A549 (cell line): ENCODE measurements at regions not wholly inside any gene's neighbourhood (a gene's known extent, or its start where the extent isn't known, plus 50 kb on each side); places are given as distances from the start of the nearest gene placed in this dataset.

Experiments used
- ATAC-seq, 2 experiments: fragments of 200-7000 bp in 1 of 2; fragments of >200 bp in 1 of 2; cut with Nextera tagmentation in 1 of 2; cut with Tn5 transposase in 1 of 2; 3 replicates each; pipeline versions ENCODE4 v1.8.0 to v1.9.1; 2018 to 2020; ENCODE audit warnings: mild to moderate bottlenecking in 1 of 2, moderate library complexity in 1 of 2
- CTCF ChIA-PET: fragments of 300-600 bp; sonication (Branson Sonifier 250); formaldehyde crosslinking; extraction: SDS; loops from one replicate; lab custom pipeline; 2021; ENCODE audit warnings: antibody characterized with exemption, inconsistent platforms; lab: Yijun Ruan, JAX
- POLR2A ChIA-PET: fragments of 350-600 bp; formaldehyde crosslinking; extraction: SDS; loops from one replicate; lab custom pipeline; 2021; ENCODE audit warnings: antibody characterized with exemption, inconsistent platforms; lab: Yijun Ruan, JAX
- DNase-seq, 2 experiments: peaks; one replicate each; pipeline versions ENCODE4 v3.0.0 to v3.0.0-alpha.2; 2011 to 2016; ENCODE audit warnings: low read depth in 1 of 2, low spot score in 1 of 2
- FAIRE-seq: peaks from 2 replicates; lab custom pipeline; 2011; peaks lifted over from hg19 to GRCh38; lab: Jason Lieb, UNC
- H3K27ac ChIP-seq, 2 experiments: fragments of >200 bp; sonication (Bioruptor Twin); formaldehyde crosslinking; 3 replicates each; pipeline ENCODE4 v1.5.1; 2016 to 2017
- H3K4me1 ChIP-seq: fragments of >200 bp; sonication (Bioruptor Twin); formaldehyde crosslinking; 3 replicates; pipeline ENCODE4 v1.6.1; 2016
- H3K4me2 ChIP-seq: fragments of >200 bp; sonication (Bioruptor Twin); formaldehyde crosslinking; 3 replicates; pipeline ENCODE4 v1.6.1; 2016
- H3K4me3 ChIP-seq: fragments of >200 bp; sonication (Bioruptor Twin); formaldehyde crosslinking; 3 replicates; pipeline ENCODE4 v1.5.1; 2016
- H3K9me3 ChIP-seq: fragments of >200 bp; sonication (Bioruptor Twin); formaldehyde crosslinking; 3 replicates; pipeline ENCODE4 v1.6.1; 2016
- CBX2 ChIP-seq: fragments of 200-600 bp; sonication (generic); IDR thresholded peaks from 2 replicates; pipeline ENCODE4 v1.6.1; 2016; ENCODE audit warnings: low read depth, mild to moderate bottlenecking, borderline replicate concordance
- CHD4 ChIP-seq: fragments of 200-600 bp; sonication (generic); IDR thresholded peaks from 2 replicates; pipeline ENCODE4 v1.6.1; 2016; ENCODE audit warnings: antibody characterized with exemption, mild to moderate bottlenecking, borderline replicate concordance
- EHF ChIP-seq: fragments of 250-450 bp; sonication (Bioruptor Pico); IDR thresholded peaks from 2 replicates; pipeline ENCODE4 v1.5.0; 2020; ENCODE audit warnings: mild to moderate bottlenecking
- ESRRA ChIP-seq: fragments of 150-350 bp; IDR thresholded peaks from 2 replicates; pipeline ENCODE4 v1.6.1; 2014; ENCODE audit warnings: mild to moderate bottlenecking, low read length, borderline replicate concordance
- FOSL2 ChIP-seq, 2 experiments: fragments of 450-650 bp in 1 of 2; fragments of >200 bp in 1 of 2; sonication (Bioruptor Twin) in 1 of 2; formaldehyde crosslinking; IDR thresholded peaks; 2 replicates each; pipeline versions ENCODE4 v1.5.0 to v1.6.1; 2016 to 2020; ENCODE audit warnings: mild to moderate bottlenecking in 1 of 2, moderate library complexity in 1 of 2
- HDAC2 ChIP-seq: fragments of 200-600 bp; sonication (generic); IDR thresholded peaks from 2 replicates; pipeline ENCODE4 v1.6.1; 2016
- HEYL ChIP-seq: fragments of 250-450 bp; sonication (Bioruptor Pico); IDR thresholded peaks from 2 replicates; pipeline ENCODE4 v1.8.0; 2021; ENCODE audit warnings: mild to moderate bottlenecking, moderate library complexity
- HOXA7 ChIP-seq: fragments of 250-450 bp; sonication (Bioruptor Pico); IDR thresholded peaks from 2 replicates; pipeline ENCODE4 v1.5.0; 2020; ENCODE audit warnings: mild to moderate bottlenecking, moderate library complexity
- HOXB13 ChIP-seq: fragments of 250-450 bp; sonication (Bioruptor Pico); IDR thresholded peaks from 2 replicates; pipeline ENCODE4 v1.5.0; 2020; ENCODE audit warnings: low read depth, mild to moderate bottlenecking, moderate library complexity
- HOXB5 ChIP-seq: fragments of 250-450 bp; sonication (Bioruptor Pico); IDR thresholded peaks from 2 replicates; pipeline ENCODE4 v1.5.0; 2020; ENCODE audit warnings: mild to moderate bottlenecking, moderate library complexity
- JUN ChIP-seq, 2 experiments: fragments of >200 bp; sonication (Bioruptor Twin); formaldehyde crosslinking; IDR thresholded peaks; 2 replicates in 1 of 2; 3 replicates in 1 of 2; pipeline ENCODE4 v1.6.1; 2016 to 2017
- JUNB ChIP-seq: fragments of >200 bp; sonication (Bioruptor Twin); formaldehyde crosslinking; IDR thresholded peaks from 2 replicates; pipeline ENCODE4 v1.6.1; 2016
- KDM5A ChIP-seq: fragments of 200-600 bp; sonication (generic); IDR thresholded peaks from 2 replicates; pipeline ENCODE4 v1.6.1; 2016; ENCODE audit warnings: antibody characterized with exemption, mild to moderate bottlenecking
- NFE2L2 ChIP-seq: fragments of 150-350 bp; conservative IDR thresholded peaks from 2 replicates; pipeline ENCODE4 v1.6.1; 2014; ENCODE audit warnings: low read length
- NPAS2 ChIP-seq: fragments of 250-450 bp; sonication (Bioruptor Pico); IDR thresholded peaks from 2 replicates; pipeline ENCODE4 v1.8.0; 2022; ENCODE audit warnings: mild to moderate bottlenecking, moderate library complexity, borderline replicate concordance
- NR3C1 ChIP-seq: fragments of >200 bp; sonication (Bioruptor Twin); formaldehyde crosslinking; IDR thresholded peaks from 3 replicates; pipeline ENCODE4 v1.6.1; 2017
- RAD21 ChIP-seq, 2 experiments: fragments of >200 bp in 1 of 2; sonication (Bioruptor Twin) in 1 of 2; formaldehyde crosslinking in 1 of 2; IDR thresholded peaks in 1 of 2; conservative IDR thresholded peaks in 1 of 2; 2 replicates in 1 of 2; 3 replicates in 1 of 2; pipeline ENCODE4 v1.6.1; 2012 to 2018; ENCODE audit warnings: inconsistent platforms in 1 of 2
- RCOR1 ChIP-seq: fragments of 150-350 bp; IDR thresholded peaks from 2 replicates; pipeline ENCODE4 v1.6.1; 2014; ENCODE audit warnings: antibody characterized with exemption, low read length, low read depth
- RNF2 ChIP-seq: fragments of 200-600 bp; sonication (generic); IDR thresholded peaks from 2 replicates; pipeline ENCODE4 v1.6.1; 2016; ENCODE audit warnings: low read depth, mild to moderate bottlenecking, antibody characterized with exemption, moderate library complexity, borderline replicate concordance
- SMC3 ChIP-seq: fragments of >200 bp; sonication (Bioruptor Twin); formaldehyde crosslinking; IDR thresholded peaks from 3 replicates; pipeline ENCODE4 v1.6.1; 2018; ENCODE audit warnings: inconsistent platforms
- ZFP36 ChIP-seq: fragments of 450-650 bp; IDR thresholded peaks from 2 replicates; pipeline ENCODE4 v1.6.1; 2014; ENCODE audit warnings: borderline replicate concordance; ENCODE audit not compliant: partially characterized antibody
- WGBS: methylation state at CpG from one replicate; pipeline ENCODE4 v1.1.6; 2017; ENCODE audit errors: missing lambda C conversion rate; 5-methylcytosine and 5-hydroxymethylcytosine counted together
- TF ChIP-seq, protein P1 (sequence below): IDR thresholded peaks from 2 replicates; pipeline ENCODE4 v1.6.1; 2012
- TF ChIP-seq, protein P2 (sequence below): fragments of 250-450 bp; sonication (Bioruptor Pico); IDR thresholded peaks from 2 replicates; pipeline ENCODE4 v1.5.0; 2021; ENCODE audit warnings: mild to moderate bottlenecking, moderate library complexity, borderline replicate concordance
- TF ChIP-seq, protein P3 (sequence below): fragments of >200 bp; sonication (Bioruptor Twin); formaldehyde crosslinking; IDR thresholded peaks from 3 replicates; pipeline ENCODE4 v1.6.1; 2016
- TF ChIP-seq, protein P4 (sequence below): fragments of 450-650 bp; IDR thresholded peaks from 2 replicates; pipeline ENCODE4 v1.6.1; 2014; ENCODE audit warnings: antibody characterized with exemption
- TF ChIP-seq, protein P5 (sequence below): fragments of >200 bp; sonication (Bioruptor Twin); formaldehyde crosslinking; IDR thresholded peaks from 2 replicates; pipeline ENCODE4 v1.6.1; 2016

DNA sequence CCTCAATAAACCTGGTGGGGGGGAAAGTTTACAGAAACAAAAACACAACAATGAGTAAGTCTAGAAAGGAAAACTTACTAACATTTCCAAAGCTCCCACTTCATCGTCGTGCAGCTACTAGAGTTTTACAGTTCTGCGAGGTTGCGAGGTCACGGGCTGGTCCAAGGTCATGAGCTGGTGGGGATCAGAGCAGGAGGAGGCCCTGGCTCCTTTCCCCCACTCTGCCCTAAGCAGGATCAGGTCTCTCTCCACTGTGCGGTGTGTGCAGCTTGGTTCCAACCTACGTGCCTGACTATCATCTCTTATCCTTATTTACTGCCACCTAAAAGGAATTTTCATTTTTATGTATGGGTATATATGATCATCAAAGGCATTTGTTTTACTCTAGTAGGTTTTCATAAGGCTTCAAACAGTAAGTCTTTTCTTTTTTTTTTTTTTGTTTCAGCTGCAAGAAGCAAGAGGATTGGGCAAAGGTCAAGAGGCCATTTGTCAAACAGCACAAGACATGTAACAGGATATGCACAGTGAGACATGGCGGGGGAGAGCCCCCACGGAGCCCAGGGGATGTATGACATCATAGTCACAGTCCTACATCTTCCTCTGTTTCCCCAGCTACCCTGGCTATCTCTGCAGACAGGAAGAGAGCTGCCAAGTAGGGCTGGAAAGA lies 76.6 kb upstream of the POMP start:
- no peak for FAIRE-seq
- H3K9me3 ChIP-seq: no peaks in the 10 kb centered on the region
- no peak overlapping the region for H3K4me3 ChIP-seq
- no peak for DNase-seq
- CTCF ChIA-PET: interaction anchor here (1.2 kb wide), 1 partner anchor 59 kb away, joined by 3 read pairs; no protein-coding TSS in a partner anchor
- no peaks in the 10 kb centered on the region for H3K4me1 ChIP-seq
- no peak overlapping the region for H3K27ac ChIP-seq
- TF ChIP-seq, protein P1, sequence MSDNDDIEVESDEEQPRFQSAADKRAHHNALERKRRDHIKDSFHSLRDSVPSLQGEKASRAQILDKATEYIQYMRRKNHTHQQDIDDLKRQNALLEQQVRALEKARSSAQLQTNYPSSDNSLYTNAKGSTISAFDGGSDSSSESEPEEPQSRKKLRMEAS: no peak
- TF ChIP-seq NFE2L2 (no peak), HOXB13 (no peak), SMC3 (no peak), HOXB5 (CRISPR knock-in tag) (no peak), HEYL (no peak), CBX2 (no peak), RAD21 (conservative IDR thresholded peaks at IDR 0.05 in 1 of 2, IDR thresholded peaks at IDR 0.05 in 1 of 2) (no peak), JUNB (no peak), NPAS2 (CRISPR knock-in tag) (no peak), ESRRA (no peak)
- TF ChIP-seq, protein P2, sequence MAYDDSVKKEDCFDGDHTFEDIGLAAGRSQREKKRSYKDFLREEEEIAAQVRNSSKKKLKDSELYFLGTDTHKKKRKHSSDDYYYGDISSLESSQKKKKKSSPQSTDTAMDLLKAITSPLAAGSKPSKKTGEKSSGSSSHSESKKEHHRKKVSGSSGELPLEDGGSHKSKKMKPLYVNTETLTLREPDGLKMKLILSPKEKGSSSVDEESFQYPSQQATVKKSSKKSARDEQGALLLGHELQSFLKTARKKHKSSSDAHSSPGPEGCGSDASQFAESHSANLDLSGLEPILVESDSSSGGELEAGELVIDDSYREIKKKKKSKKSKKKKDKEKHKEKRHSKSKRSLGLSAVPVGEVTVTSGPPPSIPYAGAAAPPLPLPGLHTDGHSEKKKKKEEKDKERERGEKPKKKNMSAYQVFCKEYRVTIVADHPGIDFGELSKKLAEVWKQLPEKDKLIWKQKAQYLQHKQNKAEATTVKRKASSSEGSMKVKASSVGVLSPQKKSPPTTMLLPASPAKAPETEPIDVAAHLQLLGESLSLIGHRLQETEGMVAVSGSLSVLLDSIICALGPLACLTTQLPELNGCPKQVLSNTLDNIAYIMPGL (CRISPR knock-in tag): no peak
- TF ChIP-seq, protein P3, sequence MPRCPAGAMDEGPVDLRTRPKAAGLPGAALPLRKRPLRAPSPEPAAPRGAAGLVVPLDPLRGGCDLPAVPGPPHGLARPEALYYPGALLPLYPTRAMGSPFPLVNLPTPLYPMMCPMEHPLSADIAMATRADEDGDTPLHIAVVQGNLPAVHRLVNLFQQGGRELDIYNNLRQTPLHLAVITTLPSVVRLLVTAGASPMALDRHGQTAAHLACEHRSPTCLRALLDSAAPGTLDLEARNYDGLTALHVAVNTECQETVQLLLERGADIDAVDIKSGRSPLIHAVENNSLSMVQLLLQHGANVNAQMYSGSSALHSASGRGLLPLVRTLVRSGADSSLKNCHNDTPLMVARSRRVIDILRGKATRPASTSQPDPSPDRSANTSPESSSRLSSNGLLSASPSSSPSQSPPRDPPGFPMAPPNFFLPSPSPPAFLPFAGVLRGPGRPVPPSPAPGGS: no peak
- 79% methylated on average over 9 of the region's 9 CpGs for WGBS
- no peak overlapping the region for H3K4me2 ChIP-seq
- POLR2A ChIA-PET: no interaction called here
- ATAC-seq: no peak

DNA sequence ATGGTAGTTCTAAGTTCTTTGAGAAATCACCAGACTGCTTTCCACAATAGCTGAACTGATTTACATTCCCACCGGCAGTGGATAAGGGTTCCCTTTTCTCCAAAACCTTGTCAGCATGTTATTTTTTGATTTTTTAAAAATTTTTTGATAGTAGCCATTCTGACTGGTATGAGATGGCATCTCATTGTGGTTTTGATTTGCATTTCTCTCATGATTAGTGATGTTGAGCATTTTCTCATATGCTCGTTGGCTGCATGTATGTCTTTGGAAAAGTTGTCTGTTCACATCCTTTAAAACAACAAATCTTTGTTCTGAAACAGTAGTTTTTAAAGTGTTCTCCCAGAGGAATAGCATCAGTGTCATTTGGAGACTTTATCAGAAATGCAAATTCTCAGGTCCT lies 77.5 kb upstream of the POMP start:
- TF ChIP-seq HDAC2 (no peak), RNF2 (no peak), KDM5A (no peak), ZFP36 (no peak), FOSL2 (IDR thresholded peaks at IDR 0.05) (no peak), FOSL2 (CRISPR knock-in tag; IDR thresholded peaks at IDR 0.05) (no peak), JUN (IDR thresholded peaks at IDR 0.05) (no peak), JUNB (no peak), HOXA7 (CRISPR knock-in tag) (no peak), NR3C1 (no peak), CHD4 (no peak), EHF (CRISPR knock-in tag) (no peak), RCOR1 (no peak)
- TF ChIP-seq, protein P4, sequence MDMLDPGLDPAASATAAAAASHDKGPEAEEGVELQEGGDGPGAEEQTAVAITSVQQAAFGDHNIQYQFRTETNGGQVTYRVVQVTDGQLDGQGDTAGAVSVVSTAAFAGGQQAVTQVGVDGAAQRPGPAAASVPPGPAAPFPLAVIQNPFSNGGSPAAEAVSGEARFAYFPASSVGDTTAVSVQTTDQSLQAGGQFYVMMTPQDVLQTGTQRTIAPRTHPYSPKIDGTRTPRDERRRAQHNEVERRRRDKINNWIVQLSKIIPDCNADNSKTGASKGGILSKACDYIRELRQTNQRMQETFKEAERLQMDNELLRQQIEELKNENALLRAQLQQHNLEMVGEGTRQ: no peak
- TF ChIP-seq, protein P5, sequence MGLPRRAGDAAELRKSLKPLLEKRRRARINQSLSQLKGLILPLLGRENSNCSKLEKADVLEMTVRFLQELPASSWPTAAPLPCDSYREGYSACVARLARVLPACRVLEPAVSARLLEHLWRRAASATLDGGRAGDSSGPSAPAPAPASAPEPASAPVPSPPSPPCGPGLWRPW: no peak
- TF ChIP-seq, all 56 proteins: peak for 0
- 44% methylated on average over 2 of the region's 2 CpGs for WGBS
- FAIRE-seq: no peak
- Histone ChIP-seq H3K9me3 (no peaks in the 10 kb centered on the region), H3K4me1 (no peaks in the 10 kb centered on the region), H3K4me2 (no peak overlapping the region), H3K4me3 (no peak overlapping the region), H3K27ac (no peak overlapping the region)
- ChIA-PET POLR2A (no interaction called here), CTCF (no interaction called here)
- ATAC-seq: no peak
- DNase-seq: no peak
